ENCODE measurements at regions not wholly inside any gene's neighbourhood (a gene's known extent, or its start where the extent isn't known, plus 50 kb on each side); places are given as distances from the start of the nearest gene placed in this dataset.

DNA sequence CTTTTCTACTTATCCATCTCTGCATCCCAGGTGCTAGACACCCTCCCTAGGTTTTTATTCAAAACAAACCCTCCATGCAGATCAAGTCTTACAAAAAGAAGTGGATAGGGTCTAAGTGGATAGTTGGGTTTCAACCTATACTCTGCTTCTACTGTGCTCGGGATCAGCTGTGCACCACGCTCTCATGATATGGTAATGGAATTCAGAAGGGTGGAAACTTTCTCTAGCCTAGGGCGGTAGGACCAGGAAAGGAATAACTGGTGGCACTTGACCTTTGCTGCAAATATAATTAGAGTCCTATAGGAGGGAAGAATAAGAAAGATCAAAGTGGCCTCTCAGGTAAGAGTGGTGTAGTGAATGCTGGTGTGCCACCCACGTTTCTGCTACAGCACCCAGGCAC, 272.9 kb downstream of the GPD2 start:
- TF ChIP-seq ZBTB7A (IDR thresholded peaks at IDR 0.05; ENCODE audit: low read depth) (no peak), NFIC (IDR thresholded peaks at IDR 0.05) (no peak), YY1 (IDR thresholded peaks at IDR 0.05; ENCODE audit: low read depth) (no peak), CEBPB (IDR thresholded peaks at IDR 0.05) (no peak), TAF1 (IDR thresholded peaks at IDR 0.05; ENCODE audit: low read depth) (no peak), EP300 (IDR thresholded peaks at IDR 0.05; ENCODE audit: borderline replicate concordance) (no peak)
- TF ChIP-seq, protein P1, sequence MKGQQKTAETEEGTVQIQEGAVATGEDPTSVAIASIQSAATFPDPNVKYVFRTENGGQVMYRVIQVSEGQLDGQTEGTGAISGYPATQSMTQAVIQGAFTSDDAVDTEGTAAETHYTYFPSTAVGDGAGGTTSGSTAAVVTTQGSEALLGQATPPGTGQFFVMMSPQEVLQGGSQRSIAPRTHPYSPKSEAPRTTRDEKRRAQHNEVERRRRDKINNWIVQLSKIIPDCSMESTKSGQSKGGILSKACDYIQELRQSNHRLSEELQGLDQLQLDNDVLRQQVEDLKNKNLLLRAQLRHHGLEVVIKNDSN (IDR thresholded peaks at IDR 0.05) = no peak

- TF ChIP-seq YY1 (IDR thresholded peaks at IDR 0.05; ENCODE audit: low read depth) (no peak), MAX (IDR thresholded peaks at IDR 0.05) (no peak), NFIC (IDR thresholded peaks at IDR 0.05) (no peak), EGR1 (IDR thresholded peaks at IDR 0.05) (no peak), RAD21 (IDR thresholded peaks at IDR 0.05; ENCODE audit: low read depth) (no peak)
- TF ChIP-seq, protein P1 (IDR thresholded peaks at IDR 0.05) = no peak
Measured at GRCh38 chr2:156719036-156719435, 282.9 kb downstream of the GPD2 start.

DNA sequence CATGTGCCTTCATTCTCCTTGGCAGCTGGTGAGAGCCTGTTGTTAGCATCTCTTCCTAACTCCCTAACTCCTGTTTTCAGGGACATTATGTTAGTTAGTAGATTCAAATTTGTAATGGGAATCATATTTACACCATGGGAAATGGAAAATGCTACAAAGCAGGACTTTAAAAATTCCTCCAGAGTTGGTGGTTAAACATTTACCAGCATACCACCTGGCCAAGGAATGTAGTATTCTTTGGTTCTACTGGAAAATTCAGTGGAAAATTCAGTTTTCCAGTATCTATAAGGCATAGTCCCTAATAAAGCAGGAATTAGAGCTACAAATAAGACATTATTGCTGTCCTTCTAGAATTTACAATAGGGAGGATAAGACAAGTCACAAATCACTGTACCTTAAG, 291.7 kb downstream of the GPD2 start:
- TF ChIP-seq REST (IDR thresholded peaks at IDR 0.05; ENCODE audit: low read depth) = no peak
- TF ChIP-seq TCF12 (IDR thresholded peaks at IDR 0.05; ENCODE audit: low read depth) = no peak
- no peak for TF ChIP-seq YY1 (IDR thresholded peaks at IDR 0.05; ENCODE audit: low read depth)
- TF ChIP-seq TAF1 (IDR thresholded peaks at IDR 0.05; ENCODE audit: low read depth) = no peak
- no peak for TF ChIP-seq FOXM1 (IDR thresholded peaks at IDR 0.05; ENCODE audit: borderline replicate concordance, low read depth)
- no peak for TF ChIP-seq ZBTB7A (IDR thresholded peaks at IDR 0.05; ENCODE audit: low read depth)
- TF ChIP-seq CREB1 (IDR thresholded peaks at IDR 0.05; ENCODE audit: low read depth) = no peak
- no peak for TF ChIP-seq TEAD4 (IDR thresholded peaks at IDR 0.05)
- TF ChIP-seq MAX (IDR thresholded peaks at IDR 0.05) = no peak
- TF ChIP-seq EP300 (IDR thresholded peaks at IDR 0.05; ENCODE audit: borderline replicate concordance) = no peak
- TF ChIP-seq RAD21 (IDR thresholded peaks at IDR 0.05; ENCODE audit: low read depth) = no peak
- TF ChIP-seq CEBPB (IDR thresholded peaks at IDR 0.05) = no peak
- TF ChIP-seq EGR1 (IDR thresholded peaks at IDR 0.05) = no peak
- TF ChIP-seq NFIC (IDR thresholded peaks at IDR 0.05) = no peak
- TF ChIP-seq, protein P1 (IDR thresholded peaks at IDR 0.05) = no peak

- no peak for TF ChIP-seq FOXM1 (IDR thresholded peaks at IDR 0.05; ENCODE audit: borderline replicate concordance, low read depth)
- no peak for TF ChIP-seq EP300 (IDR thresholded peaks at IDR 0.05; ENCODE audit: borderline replicate concordance)
- no peak for TF ChIP-seq CREB1 (IDR thresholded peaks at IDR 0.05; ENCODE audit: low read depth)
- TF ChIP-seq, protein P1 (IDR thresholded peaks at IDR 0.05) = no peak
- no peak for TF ChIP-seq EGR1 (IDR thresholded peaks at IDR 0.05)
- no peak for TF ChIP-seq CEBPB (IDR thresholded peaks at IDR 0.05)
- TF ChIP-seq TCF12 (IDR thresholded peaks at IDR 0.05; ENCODE audit: low read depth) = no peak
- no peak for TF ChIP-seq ZBTB7A (IDR thresholded peaks at IDR 0.05; ENCODE audit: low read depth)
Measured at GRCh38 chr2:156728328-156728727, 292.1 kb downstream of the GPD2 start.

- no peak for TF ChIP-seq TCF12 (IDR thresholded peaks at IDR 0.05; ENCODE audit: low read depth)
- TF ChIP-seq CREB1 (IDR thresholded peaks at IDR 0.05; ENCODE audit: low read depth) = no peak
- TF ChIP-seq CEBPB (IDR thresholded peaks at IDR 0.05) = no peak
- no peak for TF ChIP-seq REST (IDR thresholded peaks at IDR 0.05; ENCODE audit: low read depth)
- TF ChIP-seq ZBTB7A (IDR thresholded peaks at IDR 0.05; ENCODE audit: low read depth) = no peak
- TF ChIP-seq EP300 (IDR thresholded peaks at IDR 0.05; ENCODE audit: borderline replicate concordance) = no peak
- TF ChIP-seq NFIC (IDR thresholded peaks at IDR 0.05) = no peak
- no peak for TF ChIP-seq EGR1 (IDR thresholded peaks at IDR 0.05)
- no peak for TF ChIP-seq RAD21 (IDR thresholded peaks at IDR 0.05; ENCODE audit: low read depth)
Measured at GRCh38 chr2:156731506-156731905, 295.3 kb downstream of the GPD2 start.
